Parathyroid adenoma (tissue), 2 donors: ENCODE measurements at regions not wholly inside any gene's neighbourhood (a gene's known extent, or its start where the extent isn't known, plus 50 kb on each side); places are given as distances from the start of the nearest gene placed in this dataset.

Source experiments
- H2AFZ ChIP-seq: fragments of 300-600 bp; sonication (generic); one replicate; pipeline ENCODE4 v1.7.0; 2017; ENCODE audit warnings: antibody characterized with exemption, mild to moderate bottlenecking
- H3K27ac ChIP-seq: fragments of 300-600 bp; sonication (generic); one replicate; pipeline ENCODE4 v1.7.0; 2017
- H3K27me3 ChIP-seq: fragments of 300-600 bp; sonication (generic); one replicate; pipeline ENCODE4 v1.7.0; 2017; ENCODE audit warnings: low read length; ENCODE audit not compliant: control insufficient read depth, insufficient read depth
- H3K36me3 ChIP-seq: fragments of 300-600 bp; sonication (generic); one replicate; pipeline ENCODE4 v1.7.0; 2017; ENCODE audit warnings: low read length; ENCODE audit not compliant: control insufficient read depth, insufficient read depth
- H3K4me1 ChIP-seq: fragments of 300-600 bp; sonication (generic); one replicate; pipeline ENCODE4 v1.7.0; 2017; ENCODE audit warnings: control low read depth
- H3K4me2 ChIP-seq: fragments of 300-600 bp; sonication (generic); one replicate; pipeline ENCODE4 v1.7.0; 2017; ENCODE audit warnings: low read length
- H3K4me3 ChIP-seq: fragments of 300-600 bp; sonication (generic); one replicate; pipeline ENCODE4 v1.7.0; 2017; ENCODE audit warnings: low read depth, low read length
- H3K79me2 ChIP-seq: fragments of 300-600 bp; sonication (generic); one replicate; pipeline ENCODE4 v1.7.0; 2017; ENCODE audit warnings: control low read depth
- H3K9ac ChIP-seq: fragments of 300-600 bp; sonication (generic); one replicate; pipeline ENCODE4 v1.7.0; 2017; ENCODE audit warnings: mild to moderate bottlenecking
- H3K9me3 ChIP-seq: fragments of 300-600 bp; sonication (generic); one replicate; pipeline ENCODE4 v1.7.0; 2017; ENCODE audit warnings: low read length; ENCODE audit not compliant: control insufficient read depth
- CTCF ChIP-seq: fragments of 300-600 bp; sonication (generic); IDR thresholded peaks from one replicate; pipeline ENCODE4 v1.7.0; 2017; ENCODE audit warnings: antibody characterized with exemption, mild to moderate bottlenecking
- donor health status: primary hyperparathyroidism.

GRCh38 chr5:5899716-5900115 lies 477.2 kb downstream of the ICE1 start:
- H3K36me3 ChIP-seq = no peaks in the 10 kb centered on the region
- H3K4me1 ChIP-seq = no peaks in the 10 kb centered on the region
- H2AFZ ChIP-seq = no peak overlapping the region
- no peak overlapping the region for H3K9ac ChIP-seq
- no peaks in the 10 kb centered on the region for H3K9me3 ChIP-seq
- H3K4me3 ChIP-seq = no peak overlapping the region
- H3K27ac ChIP-seq = no peak overlapping the region
- no peak for TF ChIP-seq CTCF
- H3K79me2 ChIP-seq = no peaks in the 10 kb centered on the region
- no peaks in the 10 kb centered on the region for H3K27me3 ChIP-seq
- H3K4me2 ChIP-seq = no peak overlapping the region

GRCh38 chr5:5888284-5888683 lies 465.8 kb downstream of the ICE1 start:
- Histone ChIP-seq H2AFZ (no peak overlapping the region), H3K4me3 (no peak overlapping the region), H3K9ac (no peak overlapping the region), H3K4me1 (no peaks in the 10 kb centered on the region), H3K9me3 (no peaks in the 10 kb centered on the region), H3K4me2 (no peak overlapping the region), H3K79me2 (no peaks in the 10 kb centered on the region), H3K27me3 (no peaks in the 10 kb centered on the region), H3K36me3 (no peaks in the 10 kb centered on the region), H3K27ac (no peak overlapping the region)
- no peak for TF ChIP-seq CTCF

- no peak overlapping the region for H3K27ac ChIP-seq
- no peaks in the 10 kb centered on the region for H3K9me3 ChIP-seq
- no peaks in the 10 kb centered on the region for H3K79me2 ChIP-seq
- H3K36me3 ChIP-seq = no peaks in the 10 kb centered on the region
- H3K4me2 ChIP-seq = no peak overlapping the region
- H3K9ac ChIP-seq = no peak overlapping the region
- H2AFZ ChIP-seq = no peak overlapping the region
- no peaks in the 10 kb centered on the region for H3K27me3 ChIP-seq
- TF ChIP-seq CTCF = no peak
- H3K4me1 ChIP-seq = no peaks in the 10 kb centered on the region
- H3K4me3 ChIP-seq = no peak overlapping the region
Measured at GRCh38 chr5:5887833-5888232, 465.4 kb downstream of the ICE1 start.

- TF ChIP-seq CTCF = peak; percentile 46
- Histone ChIP-seq H3K79me2 (no peaks in the 10 kb centered on the region), H3K9ac (no peak overlapping the region), H3K27ac (no peak overlapping the region), H3K36me3 (no peaks in the 10 kb centered on the region), H3K27me3 (no peaks in the 10 kb centered on the region), H3K4me1 (no peaks in the 10 kb centered on the region), H3K4me2 (no peak overlapping the region), H3K9me3 (no peaks in the 10 kb centered on the region), H2AFZ (no peak overlapping the region), H3K4me3 (no peak overlapping the region)
Measured at GRCh38 chr5:5886812-5887486, 464.5 kb downstream of the ICE1 start.

- no peaks in the 10 kb centered on the region for H3K9me3 ChIP-seq
- TF ChIP-seq CTCF = no peak
- no peak overlapping the region for H3K4me2 ChIP-seq
- H3K79me2 ChIP-seq = no peaks in the 10 kb centered on the region
- no peaks in the 10 kb centered on the region for H3K36me3 ChIP-seq
- no peak overlapping the region for H2AFZ ChIP-seq
- no peaks in the 10 kb centered on the region for H3K27me3 ChIP-seq
- H3K4me1 ChIP-seq = no peaks in the 10 kb centered on the region
- H3K9ac ChIP-seq = no peak overlapping the region
- H3K4me3 ChIP-seq = no peak overlapping the region
- no peak overlapping the region for H3K27ac ChIP-seq
Measured at GRCh38 chr5:5886353-5886752, 463.9 kb downstream of the ICE1 start.
